SK-N-MC (cell line): ENCODE measurements at regions not wholly inside any gene's neighbourhood (a gene's known extent, or its start where the extent isn't known, plus 50 kb on each side); places are given as distances from the start of the nearest gene placed in this dataset.

Experiments used
- DNase-seq: peaks from one replicate; pipeline ENCODE4 v3.0.0-alpha.2; 2011; ENCODE audit warnings: low read depth, low spot score
- H3K27ac ChIP-seq: fragments of 200-600 bp; sonication (generic); 2 replicates; pipeline ENCODE4 v1.5.1; 2016; ENCODE audit warnings: mixed run types
- H3K36me3 ChIP-seq: fragments of 200-600 bp; sonication (generic); 2 replicates; pipeline ENCODE4 v1.6.1; 2017; ENCODE audit warnings: antibody characterized with exemption, low read length, mixed read lengths; ENCODE audit not compliant: insufficient read depth
- H3K4me3 ChIP-seq: fragments of 200-600 bp; sonication (generic); 2 replicates; pipeline ENCODE4 v1.5.1; 2016
- H3K9ac ChIP-seq: fragments of 200-600 bp; sonication (generic); 2 replicates; pipeline ENCODE4 v1.8.0; 2017; ENCODE audit warnings: mixed run types, mixed read lengths; ENCODE audit not compliant: insufficient read length
- H3K9me3 ChIP-seq: fragments of 200-600 bp; sonication (generic); 2 replicates; pipeline ENCODE4 v1.6.1; 2017; ENCODE audit warnings: low read depth, mild to moderate bottlenecking, antibody characterized with exemption, low read length, moderate library complexity, mixed read lengths
- EZH2 ChIP-seq: fragments of 200-600 bp; sonication (generic); IDR thresholded peaks from one replicate; pipeline ENCODE4 v1.6.1; 2017; ENCODE audit warnings: antibody characterized with exemption
- FOXP2 ChIP-seq: optimal IDR thresholded peaks from 2 replicates; pipeline ENCODE3; 2011; ENCODE audit warnings: mild to moderate bottlenecking, moderate library complexity; ENCODE audit not compliant: insufficient read depth; ENCODE audit errors: extremely low read length, control extremely low read depth
- POLR2AphosphoS5 ChIP-seq: IDR thresholded peaks from 2 replicates; pipeline ENCODE4 v1.6.1; 2012; ENCODE audit warnings: mild to moderate bottlenecking, low read depth, low read length, borderline replicate concordance

GRCh38 chr9:107681988-107682387, 192.4 kb upstream of the KLF4 start:
- Histone ChIP-seq H3K36me3 (no peaks in the 10 kb centered on the region), H3K9ac (no peak overlapping the region), H3K4me3 (no peak overlapping the region), H3K27ac (no peak overlapping the region), H3K9me3 (no peaks in the 10 kb centered on the region)
- DNase-seq = no peak
- TF ChIP-seq FOXP2 = no peak
- no peak for TF ChIP-seq EZH2
- TF ChIP-seq POLR2AphosphoS5 = no peak

- Histone ChIP-seq H3K27ac (no peak overlapping the region), H3K9ac (no peak overlapping the region), H3K36me3 (no peaks in the 10 kb centered on the region), H3K9me3 (no peaks in the 10 kb centered on the region), H3K4me3 (no peak overlapping the region)
- TF ChIP-seq FOXP2 = no peak
- TF ChIP-seq EZH2 = no peak
- TF ChIP-seq POLR2AphosphoS5 = no peak
- no peak for DNase-seq
Measured at GRCh38 chr9:107675351-107676259, 186.0 kb upstream of the KLF4 start.

GRCh38 chr9:107674721-107675277, 185.2 kb upstream of the KLF4 start:
- Histone ChIP-seq H3K9ac (no peak overlapping the region), H3K36me3 (no peaks in the 10 kb centered on the region), H3K4me3 (no peak overlapping the region), H3K27ac (no peak overlapping the region), H3K9me3 (no peaks in the 10 kb centered on the region)
- no peak for TF ChIP-seq FOXP2
- TF ChIP-seq EZH2 = no peak
- TF ChIP-seq POLR2AphosphoS5 = no peak
- no peak for DNase-seq

DNA sequence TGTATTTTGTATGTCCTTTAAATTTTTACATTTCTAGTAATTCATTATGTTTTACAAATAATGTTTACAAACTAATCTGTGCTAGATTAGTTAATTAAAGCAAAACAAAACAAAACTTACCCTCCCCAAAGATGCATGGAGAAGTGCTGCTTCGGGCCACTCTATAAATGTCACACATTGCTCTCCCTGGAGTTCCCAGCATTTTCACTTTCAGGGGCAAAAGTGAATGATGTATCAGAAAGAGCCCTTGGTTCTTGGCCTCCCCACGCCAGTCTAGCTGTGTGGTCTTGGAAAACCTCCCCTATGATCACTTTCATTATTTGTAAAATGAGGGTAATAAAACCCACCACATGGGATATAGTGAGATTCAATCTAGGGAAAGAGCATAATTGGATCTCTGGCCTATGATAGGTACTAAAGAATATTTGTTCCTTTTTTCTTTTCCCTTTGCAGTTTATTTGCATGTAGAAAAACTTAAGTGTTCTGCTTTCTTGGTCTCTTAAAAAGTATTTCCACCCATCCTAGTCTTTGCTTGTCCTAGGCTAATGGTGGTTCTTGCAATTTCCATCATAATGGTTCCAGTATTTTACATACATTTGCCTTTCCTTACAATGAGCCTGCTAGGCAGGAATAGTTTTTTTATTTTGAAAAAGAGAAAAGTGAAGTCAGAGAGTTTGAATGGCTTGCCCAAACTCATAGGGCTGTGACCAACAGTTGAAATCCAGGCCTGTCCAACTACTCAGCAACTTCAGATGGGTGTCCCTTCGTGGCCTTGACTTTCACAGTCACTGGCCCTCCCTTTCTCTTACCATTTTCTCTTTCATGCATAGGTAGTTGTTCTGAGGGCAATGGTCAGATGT, 184.5 kb upstream of the KLF4 start:
- TF ChIP-seq FOXP2 (no peak), EZH2 (no peak), POLR2AphosphoS5 (no peak)
- no peaks in the 10 kb centered on the region for H3K36me3 ChIP-seq
- no peak for DNase-seq
- no peaks in the 10 kb centered on the region for H3K9me3 ChIP-seq
- no peak overlapping the region for H3K27ac ChIP-seq
- H3K9ac ChIP-seq = no peak overlapping the region
- H3K4me3 ChIP-seq = no peak overlapping the region

DNA sequence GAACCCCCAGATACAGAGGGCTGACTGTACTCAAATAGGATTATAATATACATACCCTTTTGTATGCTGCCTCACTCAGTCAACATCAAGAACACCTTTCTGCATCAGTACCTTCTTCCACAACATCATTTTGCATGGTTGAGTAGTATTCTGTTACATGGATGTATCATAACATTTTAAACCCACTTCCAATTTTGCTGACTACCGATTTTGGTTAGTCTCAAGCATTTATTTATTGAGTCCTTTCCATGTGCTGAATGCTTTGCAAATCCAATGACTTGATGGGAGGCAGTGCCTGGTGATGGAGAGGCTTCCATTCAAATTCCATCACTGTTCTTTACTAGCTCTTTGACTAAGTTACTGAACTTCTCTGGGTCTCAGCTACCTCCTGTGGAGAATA, 182.0 kb upstream of the KLF4 start:
- TF ChIP-seq POLR2AphosphoS5 (no peak), FOXP2 (no peak), EZH2 (no peak)
- no peak overlapping the region for H3K27ac ChIP-seq
- H3K4me3 ChIP-seq = no peak overlapping the region
- DNase-seq = no peak
- no peak overlapping the region for H3K9ac ChIP-seq
- no peaks in the 10 kb centered on the region for H3K9me3 ChIP-seq
- no peaks in the 10 kb centered on the region for H3K36me3 ChIP-seq

GRCh38 chr9:107669422-107669821, 179.9 kb upstream of the KLF4 start:
- DNase-seq = no peak
- TF ChIP-seq FOXP2 (no peak), POLR2AphosphoS5 (no peak), EZH2 (no peak)
- no peak overlapping the region for H3K27ac ChIP-seq
- no peaks in the 10 kb centered on the region for H3K9me3 ChIP-seq
- no peaks in the 10 kb centered on the region for H3K36me3 ChIP-seq
- H3K4me3 ChIP-seq = no peak overlapping the region
- H3K9ac ChIP-seq = no peak overlapping the region

GRCh38 chr9:107667231-107668070, 177.9 kb upstream of the KLF4 start:
- no peaks in the 10 kb centered on the region for H3K36me3 ChIP-seq
- DNase-seq = no peak
- no peak overlapping the region for H3K4me3 ChIP-seq
- no peaks in the 10 kb centered on the region for H3K9me3 ChIP-seq
- H3K27ac ChIP-seq = no peak overlapping the region
- TF ChIP-seq POLR2AphosphoS5 (no peak), EZH2 (no peak), FOXP2 (no peak)
- no peak overlapping the region for H3K9ac ChIP-seq
